DOHH2 (cell line): ENCODE measurements at regions not wholly inside any gene's neighbourhood (a gene's known extent, or its start where the extent isn't known, plus 50 kb on each side); places are given as distances from the start of the nearest gene placed in this dataset.

ENCODE experiments used
- EZH2phosphoT487 ChIP-seq: fragments of 200-600 bp; sonication (generic); IDR thresholded peaks from 2 replicates; pipeline ENCODE4 v1.6.1; 2017; ENCODE audit warnings: borderline replicate concordance, mild to moderate bottlenecking, antibody characterized with exemption, low read length, moderate library complexity, mixed read lengths
- TF ChIP-seq, protein P1 (sequence below): fragments of 200-600 bp; sonication (generic); IDR thresholded peaks from one replicate; pipeline ENCODE4 v1.5.1; 2014; ENCODE audit warnings: antibody characterized with exemption, mild to moderate bottlenecking, low read depth, low read length; ENCODE audit not compliant: poor library complexity, severe bottlenecking

DNA sequence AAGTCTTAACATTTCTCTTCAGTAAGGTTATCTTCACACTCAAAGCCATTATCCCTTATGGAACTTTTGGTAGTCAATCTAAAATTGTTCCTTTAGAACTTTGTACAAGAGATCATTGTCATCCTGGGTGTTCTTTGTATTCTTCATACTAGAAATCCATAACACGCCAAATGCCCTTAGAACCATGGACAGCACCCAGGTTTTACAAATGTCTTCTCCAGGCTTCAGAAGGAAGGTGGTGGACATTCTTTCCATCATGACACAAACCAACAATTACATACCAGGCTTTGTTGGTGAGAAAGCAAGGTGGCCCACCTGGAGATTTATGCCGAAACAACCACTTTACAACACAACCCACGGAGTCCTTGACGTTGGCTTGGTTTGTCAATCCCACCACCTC lies 365.6 kb upstream of the TBX3 start:
- TF ChIP-seq, protein P1, sequence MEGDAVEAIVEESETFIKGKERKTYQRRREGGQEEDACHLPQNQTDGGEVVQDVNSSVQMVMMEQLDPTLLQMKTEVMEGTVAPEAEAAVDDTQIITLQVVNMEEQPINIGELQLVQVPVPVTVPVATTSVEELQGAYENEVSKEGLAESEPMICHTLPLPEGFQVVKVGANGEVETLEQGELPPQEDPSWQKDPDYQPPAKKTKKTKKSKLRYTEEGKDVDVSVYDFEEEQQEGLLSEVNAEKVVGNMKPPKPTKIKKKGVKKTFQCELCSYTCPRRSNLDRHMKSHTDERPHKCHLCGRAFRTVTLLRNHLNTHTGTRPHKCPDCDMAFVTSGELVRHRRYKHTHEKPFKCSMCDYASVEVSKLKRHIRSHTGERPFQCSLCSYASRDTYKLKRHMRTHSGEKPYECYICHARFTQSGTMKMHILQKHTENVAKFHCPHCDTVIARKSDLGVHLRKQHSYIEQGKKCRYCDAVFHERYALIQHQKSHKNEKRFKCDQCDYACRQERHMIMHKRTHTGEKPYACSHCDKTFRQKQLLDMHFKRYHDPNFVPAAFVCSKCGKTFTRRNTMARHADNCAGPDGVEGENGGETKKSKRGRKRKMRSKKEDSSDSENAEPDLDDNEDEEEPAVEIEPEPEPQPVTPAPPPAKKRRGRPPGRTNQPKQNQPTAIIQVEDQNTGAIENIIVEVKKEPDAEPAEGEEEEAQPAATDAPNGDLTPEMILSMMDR: no peak
- no peak for TF ChIP-seq EZH2phosphoT487
